GM19395 (cell line): ENCODE measurements at regions not wholly inside any gene's neighbourhood (a gene's known extent, or its start where the extent isn't known, plus 50 kb on each side); places are given as distances from the start of the nearest gene placed in this dataset.

Experiments
- ATAC-seq: cut with Tn5 transposase; IDR thresholded peaks from one replicate; pipeline ENCODE4 v1.9.1; 2021; ENCODE audit warnings: mild to moderate bottlenecking, moderate library complexity; ENCODE audit not compliant: unreplicated experiment

DNA sequence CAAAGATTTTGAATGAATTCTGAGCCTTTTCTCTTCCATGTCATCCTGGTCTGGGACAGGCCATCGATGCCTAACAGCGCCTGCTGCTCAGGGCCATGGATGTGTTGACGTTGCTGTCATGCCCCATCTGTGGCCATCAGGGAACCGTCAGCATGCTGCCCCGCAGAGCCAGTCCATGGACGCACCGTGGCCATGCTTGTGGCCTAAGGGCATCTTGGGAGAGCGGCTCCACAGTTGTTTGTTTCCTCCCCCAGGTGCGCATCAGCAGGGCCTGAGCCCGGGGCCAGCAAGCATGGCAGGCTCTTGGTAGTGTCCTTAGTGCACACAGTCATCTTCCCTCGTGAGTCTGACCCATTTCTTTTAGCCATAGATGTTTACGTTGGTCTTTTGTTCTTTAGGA, 142.7 kb downstream of the VAPA start:
- ATAC-seq: no peak

DNA sequence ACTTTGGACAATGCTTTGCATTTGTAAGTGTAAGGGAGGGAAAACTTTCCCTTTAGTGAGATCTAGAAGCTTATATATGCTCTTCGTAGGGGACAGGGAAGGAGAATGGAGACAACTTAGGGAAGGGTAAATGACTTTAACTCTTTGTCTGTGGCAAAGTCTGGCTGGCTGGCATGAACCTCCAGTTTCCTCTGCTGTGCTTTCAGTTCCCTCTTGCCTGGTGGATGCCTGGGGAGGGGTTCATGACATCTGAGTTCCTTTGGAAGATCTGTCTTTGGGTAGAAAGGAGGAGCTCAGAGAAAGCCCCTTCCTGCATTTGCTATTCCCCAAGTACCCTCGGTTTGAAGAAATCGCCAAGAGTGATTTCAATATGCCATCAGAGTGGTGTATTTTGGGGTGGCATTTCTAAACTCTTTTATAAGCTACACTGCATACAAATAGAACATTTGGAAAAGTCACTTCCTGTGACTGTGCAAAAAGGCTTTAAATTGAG, 143.6 kb downstream of the VAPA start:
- no peak for ATAC-seq

DNA sequence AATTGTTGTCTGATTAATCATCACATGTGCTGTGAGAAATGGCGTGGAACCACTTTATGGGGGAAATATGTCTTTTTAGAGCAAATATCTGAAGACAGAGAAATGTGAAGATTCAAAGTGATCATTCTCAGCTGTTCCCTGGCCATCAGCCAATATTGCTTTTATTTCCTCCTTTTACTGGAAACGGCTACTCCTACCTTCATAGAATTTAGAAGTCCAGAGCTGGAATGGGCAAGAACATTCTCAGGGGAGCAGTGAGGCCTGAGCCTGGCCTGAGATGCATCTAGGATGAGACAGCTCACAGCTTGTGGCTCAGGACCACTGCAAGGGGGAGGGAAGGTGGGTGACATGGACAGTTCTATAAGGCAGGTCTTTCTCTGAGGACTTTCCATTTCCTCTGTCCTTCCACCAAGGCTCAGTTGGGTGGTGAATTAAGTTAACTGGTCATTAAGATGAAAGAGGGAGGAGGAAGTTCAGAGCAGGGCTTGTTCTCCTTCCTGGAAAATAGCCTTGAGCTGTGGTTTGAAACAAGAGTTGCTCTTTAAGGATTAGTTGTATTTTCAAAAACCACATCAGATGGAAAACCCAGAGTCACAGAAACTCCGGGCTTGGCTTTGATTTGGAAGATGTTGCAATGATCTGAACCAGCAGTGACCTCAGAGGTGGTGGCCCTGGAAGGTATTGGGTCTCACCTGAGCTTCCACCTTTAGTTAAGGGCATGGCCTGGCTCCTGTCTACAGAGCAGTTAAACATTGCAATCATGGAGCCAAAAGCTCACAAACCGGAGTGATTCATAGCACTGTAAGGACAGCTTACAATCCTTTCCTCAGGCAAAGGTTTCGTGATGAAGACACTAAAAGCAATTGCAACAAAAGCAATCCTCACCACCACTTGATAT, 144.3 kb downstream of the VAPA start:
- ATAC-seq: no peak

- no peak for ATAC-seq
Observed at GRCh38 chr18:10059610-10060468, 146.0 kb downstream of the VAPA start.

GRCh38 chr18:10060469-10060782, 146.6 kb downstream of the VAPA start:
- no peak for ATAC-seq

GRCh38 chr18:10060841-10061240, 147.0 kb downstream of the VAPA start:
- ATAC-seq: no peak

GRCh38 chr18:10061566-10062140, 147.8 kb downstream of the VAPA start:
- no peak for ATAC-seq

GRCh38 chr18:10062302-10063300, 148.8 kb downstream of the VAPA start:
- ATAC-seq: no peak

GRCh38 chr18:10063489-10063888, 149.7 kb downstream of the VAPA start:
- no peak for ATAC-seq

- ATAC-seq: no peak
Observed at GRCh38 chr18:10064267-10064666, 150.5 kb downstream of the VAPA start.

- no peak for ATAC-seq
Observed at GRCh38 chr18:10065296-10065695, 151.5 kb downstream of the VAPA start.

DNA sequence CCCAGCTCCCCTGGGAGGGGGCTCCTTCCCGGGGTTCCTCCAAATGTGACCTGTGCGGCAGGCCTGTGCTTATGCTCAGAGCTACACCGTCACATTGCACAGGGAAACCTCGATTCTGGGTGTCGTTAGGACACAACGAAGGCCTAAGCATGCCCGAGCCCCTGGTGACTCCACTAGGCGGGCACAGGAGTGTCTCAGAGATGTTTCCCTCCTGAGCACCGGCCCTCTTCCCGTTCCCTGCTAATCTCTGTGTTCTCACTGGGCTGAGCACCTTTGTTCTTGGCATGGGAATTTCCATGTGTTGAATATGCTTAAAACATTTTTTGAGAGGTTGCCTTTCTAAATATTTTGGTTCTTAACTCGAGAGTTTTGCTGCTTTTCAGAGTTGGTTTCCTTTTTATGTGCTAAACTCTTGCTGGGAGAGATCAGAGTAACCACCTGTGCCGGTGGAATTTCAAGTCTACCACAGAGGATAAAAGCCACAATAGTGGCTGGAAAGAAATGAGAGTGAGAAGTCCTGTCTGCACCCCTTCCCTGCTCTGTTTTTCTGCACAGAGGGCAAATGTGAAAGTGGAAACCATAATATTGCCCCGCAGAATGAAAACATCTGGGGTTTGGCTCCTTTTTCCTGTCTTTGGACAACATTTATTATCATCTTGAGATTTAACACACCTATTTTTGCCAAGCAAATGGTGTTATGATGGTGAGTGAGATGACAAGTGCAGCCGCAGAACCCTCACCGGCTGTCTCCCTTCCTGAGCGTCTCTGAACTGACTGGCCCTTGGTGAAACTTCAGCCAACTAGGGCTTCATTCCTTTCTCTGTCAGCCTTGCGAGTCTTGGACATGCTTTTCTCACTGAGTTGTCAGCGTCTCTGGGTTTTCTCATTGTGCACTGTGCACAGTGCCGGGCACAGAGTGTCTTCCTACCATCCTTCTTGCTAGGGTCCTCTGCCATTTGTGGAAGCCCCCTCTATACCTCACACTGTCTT, 154.1 kb downstream of the VAPA start:
- ATAC-seq: no peak

- ATAC-seq: no peak
Observed at GRCh38 chr18:10068766-10069567, 155.2 kb downstream of the VAPA start.

DNA sequence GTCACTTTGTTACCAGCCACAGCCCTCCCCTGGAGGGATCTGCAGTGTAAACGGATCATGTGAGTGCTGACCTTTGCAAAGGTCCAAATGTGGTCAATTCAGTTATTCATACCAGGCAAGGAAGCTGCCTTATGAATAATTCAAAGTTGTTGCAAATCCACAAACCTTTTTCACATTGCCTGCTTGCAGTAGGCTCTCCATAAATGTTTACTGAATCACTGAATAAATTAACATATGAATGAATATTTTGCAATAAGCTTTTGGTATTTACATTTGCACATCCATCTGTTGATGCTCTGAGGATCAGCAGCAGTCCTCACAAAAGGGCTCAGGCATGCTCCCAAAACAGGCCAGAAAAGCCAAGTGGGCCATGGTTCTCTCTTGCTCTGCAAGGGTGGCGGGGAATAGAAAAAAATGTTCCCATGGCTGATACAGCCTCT, 156.8 kb downstream of the VAPA start:
- ATAC-seq: no peak

GRCh38 chr18:10072671-10073175, 158.9 kb downstream of the VAPA start:
- no peak for ATAC-seq

- ATAC-seq: no peak
Observed at GRCh38 chr18:10074110-10074509, 160.3 kb downstream of the VAPA start.

DNA sequence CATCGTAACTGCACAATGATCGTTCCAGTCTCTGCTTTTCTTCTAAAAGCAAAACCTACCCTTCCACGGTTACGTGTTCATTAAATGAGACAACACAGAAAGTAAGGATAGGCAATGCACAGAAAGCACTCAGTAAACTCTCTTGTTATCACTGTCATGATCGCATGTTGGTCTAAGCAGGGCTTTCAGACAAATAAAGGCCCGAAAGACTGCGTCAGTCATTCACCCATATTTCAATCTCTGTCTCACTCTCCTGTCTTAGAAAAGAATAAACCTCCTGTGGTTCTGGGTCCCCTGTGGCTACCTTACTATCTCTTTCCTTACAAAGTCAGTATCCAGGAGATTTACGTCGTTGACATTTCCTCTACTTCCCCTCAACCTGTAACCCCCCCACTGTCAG, 160.9 kb downstream of the VAPA start:
- no peak for ATAC-seq

DNA sequence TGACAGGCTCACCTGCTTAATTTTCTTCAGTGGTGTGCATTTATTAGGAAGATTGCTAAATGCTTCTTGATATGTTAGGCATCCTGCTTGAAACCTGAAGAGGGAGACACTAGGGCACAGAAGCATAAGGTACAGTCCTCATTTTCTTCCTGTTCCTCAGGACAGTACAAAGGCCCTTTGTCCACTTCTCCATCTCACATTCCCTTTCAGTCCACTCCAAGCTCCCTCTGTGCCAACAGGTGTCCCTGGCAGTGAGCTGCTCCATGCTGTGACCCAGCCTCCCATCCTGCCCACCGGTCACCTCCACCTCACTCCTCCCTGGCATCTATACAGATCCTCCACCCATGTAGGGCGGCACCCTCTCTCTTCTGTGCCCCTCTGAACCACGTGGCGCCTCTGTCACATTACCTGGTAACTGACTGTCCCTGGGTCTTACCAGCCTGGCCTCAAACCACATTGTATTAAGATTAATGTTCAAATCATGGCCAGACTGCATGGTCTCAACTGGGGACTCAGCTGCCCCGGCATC, 162.8 kb downstream of the VAPA start:
- ATAC-seq: no peak
